Chondrocyte (in vitro differentiated cells): ENCODE measurements at regions not wholly inside any gene's neighbourhood (a gene's known extent, or its start where the extent isn't known, plus 50 kb on each side); places are given as distances from the start of the nearest gene placed in this dataset.

Experiments used
- DNase-seq: peaks from one replicate; pipeline ENCODE4 v3.0.0; 2021; ENCODE audit warnings: mixed read lengths, low spot score
- H3K27ac Mint-ChIP-seq: one replicate; pipeline ENCODE4 v1.8.0; 2021; ENCODE audit warnings: mild to moderate bottlenecking, moderate library complexity, mixed read lengths; ENCODE audit not compliant: unreplicated experiment
- H3K27me3 Mint-ChIP-seq: 2 replicates; pipeline ENCODE4 v1.8.0; 2021; ENCODE audit warnings: low read depth, mixed read lengths
- H3K36me3 Mint-ChIP-seq: 2 replicates; pipeline ENCODE4 v1.8.0; 2021; ENCODE audit warnings: low read depth, mixed read lengths
- H3K4me1 Mint-ChIP-seq: 2 replicates; pipeline ENCODE4 v1.8.0; 2021; ENCODE audit warnings: low read depth, mild to moderate bottlenecking, mixed read lengths
- H3K4me3 Mint-ChIP-seq: one replicate; pipeline ENCODE4 v1.8.0; 2021; ENCODE audit warnings: mild to moderate bottlenecking, moderate library complexity, mixed read lengths; ENCODE audit not compliant: unreplicated experiment
- H3K9me3 Mint-ChIP-seq: 2 replicates; pipeline ENCODE4 v1.8.0; 2021; ENCODE audit warnings: low read depth, mixed read lengths
- CTCF ChIP-seq: fragments of 200-600 bp; sonication (generic); IDR thresholded peaks from 2 replicates; pipeline ENCODE4 v1.5.0; 2021; ENCODE audit warnings: antibody characterized with exemption, mild to moderate bottlenecking, moderate library complexity

- no peak for TF ChIP-seq CTCF
- Mint-ChIP-seq H3K9me3 (no peaks in the 10 kb centered on the region), H3K27ac (no peak overlapping the region), H3K36me3 (no peaks in the 10 kb centered on the region), H3K27me3 (peaks cover 25% of the 10 kb centered on the region), H3K4me3 (no peak overlapping the region), H3K4me1 (no peaks in the 10 kb centered on the region)
- DNase-seq = no peak
These were observed 106.0 kb downstream of the ERCC5 start for GRCh38 chr13:102951808-102952207.

- Mint-ChIP-seq H3K36me3 (no peaks in the 10 kb centered on the region), H3K4me1 (no peaks in the 10 kb centered on the region), H3K27me3 (peaks cover 20% of the 10 kb centered on the region), H3K27ac (no peak overlapping the region), H3K4me3 (no peak overlapping the region), H3K9me3 (no peaks in the 10 kb centered on the region)
- peak; percentile 42 for TF ChIP-seq CTCF
- no peak for DNase-seq
These were observed 102.0 kb downstream of the ERCC5 start for GRCh38 chr13:102947745-102948405.

GRCh38 chr13:102945886-102946285, 100.1 kb downstream of the ERCC5 start:
- H3K4me1 Mint-ChIP-seq = no peaks in the 10 kb centered on the region
- H3K27me3 Mint-ChIP-seq = peaks cover 22% of the 10 kb centered on the region
- H3K4me3 Mint-ChIP-seq = no peak overlapping the region
- no peaks in the 10 kb centered on the region for H3K36me3 Mint-ChIP-seq
- DNase-seq = no peak
- no peak overlapping the region for H3K27ac Mint-ChIP-seq
- TF ChIP-seq CTCF = no peak
- H3K9me3 Mint-ChIP-seq = peaks cover 8% of the 10 kb centered on the region

GRCh38 chr13:102945324-102945815, 99.5 kb downstream of the ERCC5 start:
- peaks cover 10% of the 10 kb centered on the region for H3K9me3 Mint-ChIP-seq
- no peak for TF ChIP-seq CTCF
- H3K4me3 Mint-ChIP-seq = no peak overlapping the region
- H3K36me3 Mint-ChIP-seq = no peaks in the 10 kb centered on the region
- H3K27me3 Mint-ChIP-seq = peaks cover 22% of the 10 kb centered on the region
- H3K27ac Mint-ChIP-seq = no peak overlapping the region
- no peaks in the 10 kb centered on the region for H3K4me1 Mint-ChIP-seq
- no peak for DNase-seq

GRCh38 chr13:102944821-102945220, 99.0 kb downstream of the ERCC5 start:
- Mint-ChIP-seq H3K9me3 (peaks cover 14% of the 10 kb centered on the region), H3K27me3 (peaks cover 22% of the 10 kb centered on the region), H3K4me3 (no peak overlapping the region)

More at GRCh38 chr13:102944821-102945220, 99.0 kb downstream of the ERCC5 start:
- no peak for TF ChIP-seq CTCF
- Mint-ChIP-seq H3K27ac (no peak overlapping the region), H3K4me1 (no peaks in the 10 kb centered on the region), H3K36me3 (no peaks in the 10 kb centered on the region)
- no peak for DNase-seq
